HFFc6 (cell line): ENCODE measurements at regions not wholly inside any gene's neighbourhood (a gene's known extent, or its start where the extent isn't known, plus 50 kb on each side); places are given as distances from the start of the nearest gene placed in this dataset.

Source experiments
- DNase-seq: peaks from one replicate; pipeline ENCODE4 v3.0.0-alpha.2; 2018
- H3K27ac Mint-ChIP-seq: 2 replicates; pipeline ENCODE4 v1.8.0; 2020; ENCODE audit warnings: mild to moderate bottlenecking, mixed read lengths
- H3K27me3 Mint-ChIP-seq: 2 replicates; pipeline ENCODE4 v1.8.0; 2021; ENCODE audit warnings: mild to moderate bottlenecking, moderate library complexity, mixed read lengths; ENCODE audit not compliant: insufficient read depth
- H3K36me3 Mint-ChIP-seq: 2 replicates; pipeline ENCODE4 v1.8.0; 2021; ENCODE audit warnings: low read depth, mixed read lengths
- H3K4me1 Mint-ChIP-seq: 2 replicates; pipeline ENCODE4 v1.8.0; 2020; ENCODE audit warnings: low read depth, mixed read lengths
- H3K4me3 Mint-ChIP-seq: 2 replicates; pipeline ENCODE4 v1.8.0; 2020; ENCODE audit warnings: mild to moderate bottlenecking, moderate library complexity, mixed read lengths
- H3K9me3 Mint-ChIP-seq: 2 replicates; pipeline ENCODE4 v1.8.0; 2020; ENCODE audit warnings: mild to moderate bottlenecking, mixed read lengths
- CTCF ChIP-seq: fragments of 200-600 bp; sonication (generic); IDR thresholded peaks from 2 replicates; pipeline ENCODE4 v1.5.0; 2021; ENCODE audit warnings: antibody characterized with exemption, mild to moderate bottlenecking

GRCh38 chr6:24026050-24026449 lies 100.0 kb upstream of the NRSN1 start:
- DNase-seq = no peak
- Mint-ChIP-seq H3K27me3 (no peaks in the 10 kb centered on the region), H3K4me3 (no peak overlapping the region), H3K4me1 (no peaks in the 10 kb centered on the region), H3K9me3 (peaks cover 79% of the 10 kb centered on the region), H3K27ac (no peak overlapping the region), H3K36me3 (peaks cover 13% of the 10 kb centered on the region)
- no peak for TF ChIP-seq CTCF

- peaks cover 73% of the 10 kb centered on the region for H3K9me3 Mint-ChIP-seq
- no peak overlapping the region for H3K27ac Mint-ChIP-seq
- TF ChIP-seq CTCF = no peak
- DNase-seq = no peak
- H3K36me3 Mint-ChIP-seq = peaks cover 9% of the 10 kb centered on the region
- H3K27me3 Mint-ChIP-seq = no peaks in the 10 kb centered on the region
- no peak overlapping the region for H3K4me3 Mint-ChIP-seq
- H3K4me1 Mint-ChIP-seq = no peaks in the 10 kb centered on the region
These were observed 94.5 kb upstream of the NRSN1 start for GRCh38 chr6:24031496-24031895.

DNA sequence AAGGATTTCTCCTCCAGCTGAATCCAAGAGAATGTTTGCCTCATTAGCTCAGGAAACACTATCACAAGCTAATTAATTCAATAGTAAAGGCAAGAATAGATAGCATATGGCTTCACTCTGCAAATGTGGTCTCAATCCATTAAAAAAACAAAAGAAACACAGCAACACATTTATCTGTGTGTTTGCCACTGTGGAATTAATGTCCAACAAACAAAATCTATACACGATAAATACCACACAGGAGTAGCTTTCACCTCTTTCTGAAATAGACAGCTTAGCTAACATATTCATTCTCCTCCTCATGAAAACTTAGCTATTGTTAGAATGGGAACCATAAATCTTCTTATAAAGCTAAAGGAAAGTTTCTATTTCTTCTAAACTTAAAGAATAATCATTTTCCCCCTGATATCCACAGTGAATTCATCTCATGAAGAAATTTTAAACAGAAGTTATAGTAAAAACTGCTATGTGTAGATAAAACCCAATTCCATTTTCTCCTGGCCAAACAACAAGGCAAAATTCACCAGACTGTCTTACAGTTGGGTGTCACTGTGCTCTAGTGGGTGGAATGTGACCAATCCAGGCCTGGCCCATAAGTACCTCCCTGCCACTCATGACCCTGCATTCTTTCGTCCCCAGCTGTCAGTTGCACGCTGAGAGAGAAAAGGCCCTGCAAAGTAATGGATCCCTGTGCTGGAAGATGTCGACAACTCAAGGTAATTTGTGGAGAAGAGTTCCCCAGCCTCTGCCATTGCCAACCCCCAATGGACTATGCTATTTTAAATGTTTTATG lies 92.9 kb upstream of the NRSN1 start:
- Mint-ChIP-seq H3K36me3 (peaks cover 9% of the 10 kb centered on the region), H3K9me3 (peaks cover 79% of the 10 kb centered on the region), H3K4me3 (no peak overlapping the region), H3K27ac (no peak overlapping the region), H3K4me1 (no peaks in the 10 kb centered on the region), H3K27me3 (no peaks in the 10 kb centered on the region)
- DNase-seq = no peak
- TF ChIP-seq CTCF = no peak

GRCh38 chr6:24043848-24044247 lies 82.2 kb upstream of the NRSN1 start:
- TF ChIP-seq CTCF = no peak

GRCh38 chr6:24051942-24052589 lies 73.9 kb upstream of the NRSN1 start:
- no peak for TF ChIP-seq CTCF
- Mint-ChIP-seq H3K4me1 (no peaks in the 10 kb centered on the region), H3K27me3 (no peaks in the 10 kb centered on the region), H3K27ac (no peak overlapping the region), H3K9me3 (peaks cover 63% of the 10 kb centered on the region), H3K36me3 (peaks cover 5% of the 10 kb centered on the region; the same call in 1 of the 2 replicates), H3K4me3 (no peak overlapping the region)
- no peak for DNase-seq

More at GRCh38 chr6:24043848-24044247, 82.2 kb upstream of the NRSN1 start:
- Mint-ChIP-seq H3K4me1 (no peaks in the 10 kb centered on the region), H3K27me3 (no peaks in the 10 kb centered on the region), H3K27ac (no peak overlapping the region), H3K36me3 (no peaks in the 10 kb centered on the region), H3K9me3 (peaks cover 70% of the 10 kb centered on the region), H3K4me3 (no peak overlapping the region)
- no peak for DNase-seq
